H54 (cell line): ENCODE measurements at regions not wholly inside any gene's neighbourhood (a gene's known extent, or its start where the extent isn't known, plus 50 kb on each side); places are given as distances from the start of the nearest gene placed in this dataset.
"Not testable (repeated sequence)": the region's sequence is repeated elsewhere in the genome, so short reads cannot be mapped to it uniquely, and the experiment has no call there.

Source experiments
- DNase-seq: peaks from one replicate; pipeline ENCODE4 v3.0.0; 2011; ENCODE audit warnings: low spot score, mixed read lengths; ENCODE audit not compliant: insufficient read length
- FAIRE-seq: peaks from 3 replicates; lab custom pipeline; 2011; peaks lifted over from hg19 to GRCh38; lab: Jason Lieb, UNC
- POLR2A ChIP-seq: IDR thresholded peaks from 2 replicates; pipeline ENCODE4 v1.6.1; 2011; ENCODE audit warnings: low read depth, mild to moderate bottlenecking, low read length

DNA sequence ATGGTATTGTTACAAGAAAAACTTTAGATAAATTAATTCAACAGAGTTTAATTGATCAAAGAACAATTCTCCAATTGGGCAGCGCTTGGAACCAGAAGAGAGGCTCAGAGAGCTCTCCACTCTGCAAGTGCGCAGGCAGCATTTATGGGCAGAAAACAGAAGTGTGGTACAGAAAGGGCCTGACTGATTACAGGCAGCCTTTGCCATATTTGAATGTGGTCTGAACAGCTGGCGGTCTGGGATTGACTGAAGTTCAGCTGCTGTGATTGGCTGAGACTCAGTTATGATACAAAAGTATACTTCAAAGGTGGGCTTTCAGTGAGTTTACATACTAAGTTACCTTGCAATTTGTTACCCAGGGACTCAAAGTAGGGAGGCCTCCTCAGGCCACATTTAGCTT, 301.3 kb upstream of the ID2 start:
- DNase-seq: no peak
- FAIRE-seq: no peak
- TF ChIP-seq POLR2A: no peak

DNA sequence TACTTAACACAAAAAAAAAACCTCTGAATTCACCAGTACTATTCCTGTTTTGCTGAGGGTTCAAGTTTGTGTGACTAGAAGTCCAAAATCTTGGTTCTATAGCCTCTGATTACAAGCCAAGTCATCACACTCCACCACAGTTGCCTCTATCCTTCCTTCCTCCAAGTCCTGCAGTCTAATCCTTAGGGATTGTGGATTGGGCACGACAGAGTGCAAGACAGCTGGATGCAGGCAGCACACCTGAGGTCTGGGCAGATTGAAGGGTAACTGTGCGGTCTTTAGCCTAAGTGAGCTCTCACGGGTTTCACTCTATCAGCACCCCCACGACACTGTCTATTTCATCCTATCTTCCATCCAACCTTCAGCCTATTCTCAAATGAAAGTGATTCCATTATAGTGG, 299.4 kb upstream of the ID2 start:
- DNase-seq (no peak), FAIRE-seq (no peak)
- TF ChIP-seq POLR2A: no peak

DNA sequence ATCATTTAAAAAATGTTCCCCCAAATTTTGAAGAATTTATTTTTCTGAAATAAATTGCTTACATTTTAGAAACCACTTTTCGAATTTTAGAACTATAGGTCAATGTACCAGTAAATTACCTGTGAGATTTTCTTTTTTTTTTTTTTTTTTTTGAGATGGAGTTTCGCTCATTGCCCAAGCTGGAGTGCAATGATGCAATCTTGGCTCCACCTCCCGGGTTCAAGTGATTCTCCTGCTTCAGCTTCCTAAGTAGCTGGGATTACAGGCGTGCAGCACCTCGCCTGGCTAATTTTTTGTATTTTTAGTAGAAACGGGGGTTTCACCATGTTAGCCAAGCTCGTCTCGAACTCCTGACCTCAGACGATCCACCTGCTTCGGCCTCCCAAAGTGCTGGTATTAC, 295.1 kb upstream of the ID2 start:
- DNase-seq, FAIRE-seq: not testable (repeated sequence)

DNA sequence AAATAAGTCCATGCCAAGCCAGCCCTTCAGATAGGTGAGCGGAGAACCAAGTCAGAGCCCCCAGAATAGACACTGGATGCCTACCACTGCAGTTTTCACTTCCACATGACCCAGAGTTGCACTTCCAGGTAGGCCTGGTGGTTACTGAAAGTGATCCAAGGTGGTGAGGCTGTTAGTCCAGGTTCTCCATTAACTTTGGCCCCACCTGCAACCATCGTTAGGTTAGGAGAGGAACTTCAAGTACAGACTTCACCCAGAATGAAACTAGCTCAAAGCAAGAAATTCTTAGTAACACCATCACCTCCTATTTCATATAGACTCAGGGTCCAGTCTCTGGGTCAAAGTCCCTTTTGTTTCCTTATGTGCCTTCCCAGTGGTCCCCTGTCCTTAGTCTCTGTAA, 293.1 kb upstream of the ID2 start:
- TF ChIP-seq POLR2A: no peak
- DNase-seq (no peak), FAIRE-seq (no peak)

DNA sequence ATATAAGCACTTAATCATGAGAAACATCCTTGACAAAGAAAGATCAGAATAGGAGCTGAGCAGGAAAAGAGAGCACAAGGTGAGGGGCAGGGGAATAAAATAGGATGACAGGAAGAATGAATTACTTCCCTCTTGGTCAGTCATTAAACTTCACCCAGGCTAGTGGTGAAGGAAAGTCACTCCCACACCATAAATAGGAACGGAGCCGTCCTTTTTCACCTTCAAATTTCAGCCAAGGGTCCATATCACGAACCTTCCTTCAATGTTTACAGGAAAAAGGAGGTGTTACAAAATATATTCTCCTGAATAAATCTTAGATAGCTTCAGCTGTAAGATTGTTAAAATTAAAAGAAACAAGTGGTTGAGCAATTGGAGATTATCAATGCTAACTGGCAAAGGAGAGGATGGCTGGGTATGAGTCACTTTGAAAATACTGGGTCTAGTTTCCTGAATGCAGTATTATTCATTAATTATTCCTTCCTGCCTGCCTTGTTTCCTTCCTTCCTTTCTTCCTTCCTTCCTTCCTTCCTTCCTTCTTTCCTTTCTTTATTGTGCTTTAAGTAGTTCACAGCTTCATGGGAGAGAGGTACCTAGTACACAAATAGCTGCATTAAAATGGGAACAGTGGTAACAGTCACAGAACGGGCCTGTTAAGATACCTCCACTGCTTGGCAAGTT, 292.3 kb upstream of the ID2 start:
- DNase-seq (no peak), FAIRE-seq (no peak)
- no peak for TF ChIP-seq POLR2A

DNA sequence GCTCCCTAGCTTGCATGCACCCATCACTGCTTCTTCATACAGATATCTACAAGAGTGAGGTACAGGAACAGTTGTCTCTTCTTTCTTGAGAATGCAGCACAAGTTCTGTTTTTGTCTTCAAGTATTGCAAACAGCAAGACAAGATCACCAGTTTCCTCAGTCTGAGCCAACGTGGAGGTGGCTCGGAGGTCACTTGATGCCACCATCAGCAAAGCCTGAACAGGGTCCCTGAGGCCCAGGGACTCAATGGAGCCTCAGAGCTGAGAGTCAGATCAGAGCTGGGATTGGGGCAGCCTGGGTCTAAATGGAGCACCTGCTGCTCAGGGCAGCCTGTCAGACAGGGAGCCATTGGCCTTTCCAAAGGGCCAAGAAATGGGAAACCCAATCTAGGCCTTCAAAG, 290.7 kb upstream of the ID2 start:
- TF ChIP-seq POLR2A: no peak
- DNase-seq (no peak), FAIRE-seq (no peak)

DNA sequence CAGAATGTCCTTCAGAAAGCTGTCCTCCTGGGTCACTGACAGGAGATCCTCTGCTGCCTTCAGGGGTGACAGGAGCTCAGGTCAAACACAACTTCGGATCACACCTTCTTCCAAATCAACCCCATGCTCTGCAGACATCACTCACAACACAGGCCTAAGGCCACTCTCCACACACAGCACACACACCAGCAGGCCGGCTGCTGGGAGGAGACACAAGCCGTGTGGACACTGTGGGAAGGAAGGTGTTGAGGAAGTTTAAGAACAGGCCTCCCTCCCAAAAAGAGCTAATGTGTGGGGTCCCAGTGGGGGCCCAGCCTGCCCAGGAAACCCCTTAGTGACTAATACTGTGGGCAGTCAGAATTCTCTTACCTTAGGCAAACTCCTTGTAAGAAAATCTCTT, 290.3 kb upstream of the ID2 start:
- TF ChIP-seq POLR2A: no peak
- no peak for FAIRE-seq
- no peak for DNase-seq

DNA sequence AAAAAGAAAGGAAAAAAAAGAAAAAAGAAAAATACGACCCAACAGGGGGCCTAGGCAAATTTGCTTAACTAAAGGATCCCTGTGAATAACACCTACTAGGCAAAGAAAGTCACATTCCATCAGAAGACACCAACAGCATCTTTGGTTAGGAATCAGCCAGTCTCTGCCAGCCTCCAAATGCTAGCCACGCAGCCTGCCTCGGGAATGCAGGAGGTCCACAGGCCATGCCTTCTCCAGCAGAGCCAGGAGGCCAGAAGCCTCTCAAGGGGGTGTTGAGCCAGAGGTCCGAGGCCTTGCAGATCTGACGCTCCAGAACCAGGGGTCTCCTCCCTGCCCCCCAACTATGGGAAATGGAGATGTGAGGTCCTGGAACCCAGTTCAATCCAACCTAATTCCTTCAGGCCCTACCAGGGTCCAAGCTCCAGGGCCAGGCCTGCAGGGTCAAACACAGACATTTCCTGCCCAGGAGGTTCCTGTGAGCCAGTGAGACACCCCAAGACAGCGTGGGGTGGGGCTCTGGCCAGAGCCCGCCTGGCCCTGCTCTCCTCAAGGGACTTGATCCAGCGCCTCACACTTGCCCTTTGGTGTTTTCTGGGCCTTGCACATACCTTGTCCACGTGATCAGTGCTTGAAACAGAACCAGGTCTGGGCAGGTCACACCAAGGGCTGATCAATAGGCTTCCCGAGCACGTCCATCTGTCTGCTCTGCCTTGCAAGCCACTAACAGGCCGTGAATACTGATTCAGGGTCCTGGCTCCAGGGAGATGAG, 289.6 kb upstream of the ID2 start:
- FAIRE-seq: no peak
- no peak for DNase-seq
- TF ChIP-seq POLR2A: no peak

DNA sequence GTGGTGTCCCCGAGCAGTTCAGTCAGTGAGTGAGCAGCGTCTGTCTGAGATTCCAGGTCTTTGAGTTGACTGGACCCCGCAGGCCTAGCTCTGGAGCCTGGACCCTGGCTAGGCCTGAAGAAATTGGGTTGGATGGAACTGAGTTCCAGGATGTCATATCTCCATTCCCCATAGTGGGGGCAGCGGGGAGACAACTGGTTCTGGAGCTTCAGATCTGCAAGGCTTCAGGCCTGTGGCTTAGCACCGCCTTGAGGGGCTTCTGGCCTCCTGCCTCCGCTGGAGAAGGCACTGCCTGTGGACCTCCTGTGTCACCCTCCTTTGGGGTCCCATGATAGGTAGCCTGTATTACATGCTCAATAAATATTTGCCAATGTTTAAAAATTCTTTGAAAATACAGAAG, 288.4 kb upstream of the ID2 start:
- DNase-seq (no peak), FAIRE-seq (no peak)
- no peak for TF ChIP-seq POLR2A

DNA sequence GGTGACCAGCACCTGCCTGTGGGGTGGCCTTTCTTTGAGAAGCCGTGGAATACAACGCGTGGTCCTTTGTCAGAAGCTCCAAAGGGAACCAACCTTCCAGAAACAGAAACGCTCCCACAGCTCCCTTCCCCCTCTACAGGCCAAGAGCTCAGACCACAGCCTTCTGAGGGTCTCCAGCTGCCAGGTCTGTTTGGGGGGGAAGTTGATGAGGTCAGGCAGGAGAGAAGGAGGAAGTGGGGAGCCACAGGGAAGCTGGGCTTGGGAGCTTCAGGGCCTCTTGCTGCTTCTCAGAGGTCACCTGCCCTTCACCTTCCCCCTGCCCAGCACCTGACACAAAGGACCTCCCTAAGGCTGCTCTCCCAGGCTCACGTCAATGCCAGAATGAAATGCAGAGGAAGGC, 287.7 kb upstream of the ID2 start:
- FAIRE-seq: no peak

DNA sequence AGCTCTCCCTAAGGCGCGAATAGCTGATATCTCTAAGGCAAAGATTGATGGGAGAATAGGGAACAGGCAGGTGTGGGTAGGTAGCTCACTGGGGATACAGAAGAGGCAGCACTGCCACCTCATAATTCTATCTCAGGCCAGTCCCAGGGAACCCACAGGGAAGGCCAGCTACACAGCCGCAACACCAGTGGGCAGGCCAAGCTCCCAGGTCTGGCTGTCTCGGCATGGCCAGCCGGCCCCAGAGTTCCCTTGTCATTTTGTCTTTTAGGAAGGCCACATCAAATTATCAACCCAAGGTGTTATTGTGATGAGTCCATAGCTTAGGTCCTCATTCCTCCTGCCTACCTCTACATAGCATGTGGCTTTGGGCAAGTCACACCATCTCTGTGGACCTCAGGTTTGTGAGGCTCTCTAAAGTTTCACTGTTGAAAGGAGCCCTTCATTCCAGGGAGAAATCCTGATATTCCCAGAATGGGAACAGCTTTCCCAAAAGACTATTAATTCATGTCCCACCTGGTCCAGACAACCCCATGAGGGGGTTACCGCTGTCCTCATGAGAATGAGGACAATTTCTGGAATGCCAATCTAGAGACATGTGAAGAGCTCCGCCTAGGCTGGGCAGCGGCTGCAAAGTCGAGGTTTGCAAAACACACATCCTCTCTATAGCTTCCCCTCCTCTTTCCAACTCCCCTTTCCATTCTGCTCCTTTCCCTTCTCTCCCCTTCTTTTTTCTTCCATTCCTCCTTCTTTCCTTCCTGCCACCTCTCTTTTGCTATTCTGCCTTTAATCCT, 287.1 kb upstream of the ID2 start:
- DNase-seq: no peak
- FAIRE-seq: no peak
- TF ChIP-seq POLR2A: no peak

More for the DNA sequence above, 287.7 kb upstream of the ID2 start:
- no peak for DNase-seq
- TF ChIP-seq POLR2A: no peak

DNA sequence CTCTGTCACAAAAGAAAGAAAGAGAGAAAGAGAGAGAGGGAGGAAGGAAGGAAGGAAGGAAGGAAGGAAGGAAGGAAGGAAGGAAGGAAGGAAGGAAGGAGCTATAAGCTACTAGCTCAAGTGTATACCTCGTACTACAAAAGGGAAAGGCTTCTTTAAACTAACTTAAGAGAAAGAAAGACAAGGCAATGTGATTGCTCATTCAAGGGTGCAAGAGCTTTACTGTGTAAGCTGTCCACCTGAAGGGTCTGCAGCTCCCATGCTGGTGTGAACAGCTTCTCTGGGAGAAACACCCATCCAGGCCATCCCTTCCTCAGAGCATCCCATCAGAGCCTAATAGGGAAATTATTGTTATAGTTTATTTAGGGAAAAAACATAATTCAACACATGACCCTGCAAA, 286.1 kb upstream of the ID2 start:
- no peak for FAIRE-seq
- TF ChIP-seq POLR2A: no peak
- DNase-seq: no peak

DNA sequence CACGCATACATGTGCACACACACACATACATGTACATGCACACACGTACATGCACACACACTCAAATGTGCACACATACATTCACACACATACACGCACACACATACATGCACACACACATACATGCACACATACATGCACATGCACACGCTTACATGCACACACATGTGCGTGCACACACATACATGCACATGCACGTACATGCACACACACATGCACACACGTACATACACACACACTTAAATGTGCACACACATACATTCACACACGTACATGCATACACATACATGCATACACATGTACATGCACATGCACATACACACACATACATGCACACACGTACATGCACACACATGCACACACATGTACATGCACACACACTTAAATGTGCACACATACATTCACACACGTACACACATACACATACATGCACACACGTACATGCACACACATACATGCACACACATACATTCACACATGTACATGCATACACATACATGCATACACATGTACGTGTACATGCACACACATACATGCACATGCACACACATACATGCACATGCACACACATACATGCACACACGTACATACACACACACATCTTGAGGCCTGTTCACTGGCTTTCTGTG, 283.7 kb upstream of the ID2 start:
- no peak for TF ChIP-seq POLR2A
- DNase-seq (no peak), FAIRE-seq (no peak)

DNA sequence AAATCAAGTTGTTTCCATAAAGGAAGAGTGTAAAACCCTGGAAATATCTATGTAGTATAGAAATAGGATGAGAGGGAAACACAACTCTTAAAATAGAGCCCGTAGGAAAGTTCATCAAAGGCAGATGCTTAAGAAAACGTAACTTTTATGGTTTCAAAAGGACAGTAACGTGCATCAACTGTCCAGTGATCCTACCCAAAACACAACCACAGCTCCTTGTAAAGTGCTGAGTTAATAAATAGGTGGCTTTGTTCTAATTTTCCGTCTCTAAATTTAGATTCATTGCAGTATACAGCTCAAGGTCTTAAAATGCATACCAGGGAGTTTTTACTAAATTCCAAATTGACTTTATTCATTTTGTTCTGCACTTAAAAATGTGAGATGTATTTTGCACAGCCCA, 282.1 kb upstream of the ID2 start:
- no peak for TF ChIP-seq POLR2A
- no peak for DNase-seq
- FAIRE-seq: no peak
